K562 (cell line): ENCODE measurements at regions not wholly inside any gene's neighbourhood (a gene's known extent, or its start where the extent isn't known, plus 50 kb on each side); places are given as distances from the start of the nearest gene placed in this dataset.

Source experiments
- ATAC-seq: fragments of 200-7000 bp; cut with Tn5 transposase; 3 replicates; pipeline ENCODE4 v1.9.1; 2020; ENCODE audit warnings: moderate library complexity
- BruUV-seq: library from RNA; stranded (reverse); fragments of 400-500 nt; replicated peaks from 2 replicates; lab custom pipeline; 2021; lab: Mats Ljungman, UMichigan
- CTCF ChIA-PET: fragments of 300-600 bp; formaldehyde crosslinking; extraction: SDS; loops from one replicate; lab custom pipeline; 2021; ENCODE audit warnings: low intra/inter-chr PET ratio; lab: Yijun Ruan, JAX
- POLR2A ChIA-PET: fragments of 300-600, 350-650 bp; sonication (Branson Sonifier 250); formaldehyde crosslinking; extraction: SDS; loops from one replicate; lab custom pipeline; 2021; ENCODE audit warnings: antibody characterized with exemption, inconsistent platforms; lab: Yijun Ruan, JAX
- DNase-seq, 4 experiments: peaks; one replicate each; pipeline versions ENCODE4 v3.0.0 to v3.0.0-alpha.2; 2011 to 2018; ENCODE audit warnings: low spot score in 3 of 4, mixed read lengths in 3 of 4; ENCODE audit errors: extremely low read depth in 1 of 4
- FAIRE-seq: peaks from 2 replicates; lab custom pipeline; 2011; peaks lifted over from hg19 to GRCh38; lab: Jason Lieb, UNC
- H2AFZ ChIP-seq: 2 replicates; pipeline ENCODE4 v1.6.0; 2011; ENCODE audit warnings: low read depth, low read length, control low read depth, inconsistent platforms
- H3K27ac ChIP-seq: fragments of 200-600 bp; 3 replicates; pipeline ENCODE4 v1.8.0; 2011; ENCODE audit warnings: low read depth, mild to moderate bottlenecking, control low read depth, inconsistent platforms, low read length, moderate library complexity, mixed read lengths; ENCODE audit errors: extremely low read depth
- H3K27me3 ChIP-seq, 2 experiments: fragments of 300-600 bp in 1 of 2; 2 replicates in 1 of 2; 3 replicates in 1 of 2; pipeline versions ENCODE4 v1.6.0 to v1.8.0; 2011; ENCODE audit warnings: inconsistent platforms in 2 of 2, low read length in 2 of 2, mild to moderate bottlenecking in 1 of 2, mixed read lengths in 1 of 2, moderate library complexity in 1 of 2; ENCODE audit not compliant: control insufficient read depth in 2 of 2, insufficient read depth in 2 of 2
- H3K36me3 ChIP-seq: fragments of 300-600 bp; 3 replicates; pipeline ENCODE4 v1.8.0; 2011; ENCODE audit warnings: mild to moderate bottlenecking, low read length, inconsistent platforms; ENCODE audit not compliant: control insufficient read depth, insufficient read depth
- H3K4me1 ChIP-seq, 2 experiments: fragments of 200-600 bp in 1 of 2; replicated peaks in 1 of 2; 2 replicates in 1 of 2; 3 replicates in 1 of 2; pipeline versions ENCODE4 v1.5.1 to v1.8.0; 2011; ENCODE audit warnings: inconsistent platforms in 2 of 2, low read length in 2 of 2, mild to moderate bottlenecking in 1 of 2, mixed read lengths in 1 of 2, moderate library complexity in 1 of 2; ENCODE audit not compliant: control insufficient read depth in 2 of 2, insufficient read depth in 2 of 2
- H3K4me2 ChIP-seq: 2 replicates; pipeline ENCODE4 v1.6.1; 2011; ENCODE audit warnings: low read length, control low read depth, inconsistent platforms, mixed read lengths; ENCODE audit not compliant: insufficient read depth
- H3K4me3 ChIP-seq: fragments of 200-600 bp; sonication (generic), shearing (Covaris generic); 2 replicates; pipeline ENCODE4 v1.5.1; 2016; ENCODE audit warnings: control low read depth, inconsistent platforms
- H3K79me2 ChIP-seq: fragments of 200-600 bp; 3 replicates; pipeline ENCODE4 v1.8.0; 2011; ENCODE audit warnings: low read length, inconsistent platforms; ENCODE audit not compliant: control insufficient read depth, insufficient read depth
- H3K9ac ChIP-seq, 2 experiments: 2 replicates each; pipeline versions ENCODE4 v1.6.0 to v1.6.1; 2011; ENCODE audit warnings: low read depth in 2 of 2, low read length in 2 of 2, control low read depth in 1 of 2, inconsistent platforms in 1 of 2, mild to moderate bottlenecking in 1 of 2, mixed read lengths in 1 of 2; ENCODE audit not compliant: insufficient read depth in 1 of 2
- H3K9me1 ChIP-seq: one replicate; pipeline ENCODE4 v1.6.0; 2011; ENCODE audit warnings: inconsistent platforms, mild to moderate bottlenecking, low read length, moderate library complexity; ENCODE audit not compliant: control insufficient read depth, insufficient read depth
- H3K9me3 ChIP-seq: replicated peaks from 2 replicates; pipeline ENCODE4 v1.5.1; 2011; ENCODE audit warnings: low read depth, low read length, inconsistent platforms; ENCODE audit not compliant: control insufficient read depth, insufficient read depth
- H4K20me1 ChIP-seq: replicated peaks from 2 replicates; pipeline ENCODE4 v1.6.1; 2011; ENCODE audit warnings: low read length, inconsistent platforms, mixed read lengths; ENCODE audit not compliant: control insufficient read depth, insufficient read depth
- ELK3 ChIP-seq: fragments of 450-650 bp; formaldehyde crosslinking; IDR thresholded peaks from 2 replicates; pipeline ENCODE4 v1.4.0; 2020; ENCODE audit warnings: mild to moderate bottlenecking
- MLLT1 ChIP-seq, 2 experiments: fragments of 450-650 bp; IDR thresholded peaks; 2 replicates each; pipeline ENCODE4 v1.6.1; 2016
- RUNX1 ChIP-seq: sonication (generic); IDR thresholded peaks from 2 replicates; pipeline ENCODE4 v1.6.1; 2016; ENCODE audit warnings: antibody characterized with exemption, low read depth
- SRSF1 ChIP-seq: fragments of 200-400 bp; formaldehyde crosslinking; IDR thresholded peaks from 2 replicates; pipeline ENCODE4 v1.6.1; 2017; ENCODE audit warnings: mild to moderate bottlenecking, low read depth, low read length, moderate library complexity
- ZNF696 ChIP-seq: fragments of 250-450 bp; sonication (Bioruptor Pico); conservative IDR thresholded peaks from 2 replicates; pipeline ENCODE4 v1.4.0; 2020; ENCODE audit warnings: mild to moderate bottlenecking, moderate library complexity
- WGBS: fragments of 100-300 bp; shearing (Covaris generic); methylation state at CpG from one replicate; pipeline ENCODE4 v1.1.6; 2016; ENCODE audit warnings: low coverage, mixed read lengths; ENCODE audit not compliant: insufficient coverage; ENCODE audit errors: missing lambda C conversion rate; 5-methylcytosine and 5-hydroxymethylcytosine counted together
- in situ Hi-C: fragments of 300-500 bp; cut with MboI; formaldehyde crosslinking; loops from 4 replicates; pipeline ENCODE4 v1.15.0; 2018; ENCODE audit warnings: inconsistent platforms, mixed read lengths
- intact Hi-C: fragments of 100-400 bp; cut with micrococcal nuclease; formaldehyde crosslinking; loops from 2 replicates; pipeline ENCODE4 v1.14.2; 2022
- TF ChIP-seq, protein P1 (sequence below): sonication (generic); formaldehyde crosslinking; IDR thresholded peaks from 2 replicates; pipeline ENCODE4 v1.8.0; 2022; ENCODE audit warnings: mild to moderate bottlenecking, missing genetic modification reagents

DNA sequence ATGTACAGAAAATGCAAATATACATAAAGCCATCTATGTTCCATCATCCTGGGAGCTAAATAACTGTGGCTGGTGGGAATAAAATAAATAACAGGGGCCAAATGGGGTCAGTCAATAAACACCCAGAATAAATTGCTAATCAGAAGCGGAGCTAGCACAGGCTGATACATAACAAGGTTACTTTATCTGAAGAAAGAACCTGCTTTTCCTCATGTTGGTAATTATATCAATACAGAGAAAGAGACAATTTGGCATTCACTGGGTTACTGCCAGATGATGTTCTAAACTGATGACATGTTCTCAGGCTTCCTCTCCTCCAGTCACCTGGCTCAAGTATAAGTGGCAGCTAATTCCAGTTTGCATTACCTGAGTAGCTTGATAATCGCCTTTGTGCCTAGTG is 144.9 kb upstream of the CD180 start:
- no peak overlapping the region for H3K9ac ChIP-seq
- ATAC-seq, result no peak
- no peak overlapping the region for H3K4me3 ChIP-seq
- intact Hi-C loops (no loop called here), in situ Hi-C loops (no loop called here)
- FAIRE-seq, result no peak
- H3K27ac ChIP-seq, result no peak overlapping the region
- ChIA-PET CTCF (no interaction called here), POLR2A (no interaction called here)
- 4% methylated on average over 2 of the region's 2 CpGs for WGBS
- no peaks in the 10 kb centered on the region for H3K9me3 ChIP-seq
- no peaks in the 10 kb centered on the region for H3K36me3 ChIP-seq
- H3K9me1 ChIP-seq, result no peaks in the 10 kb centered on the region
- no peaks in the 10 kb centered on the region for H3K4me1 ChIP-seq
- H3K4me2 ChIP-seq, result no peak overlapping the region
- DNase-seq, result no peak
- no peak overlapping the region for H2AFZ ChIP-seq
- no peaks in the 10 kb centered on the region for H3K79me2 ChIP-seq
- no peaks in the 10 kb centered on the region for H3K27me3 ChIP-seq
- H4K20me1 ChIP-seq, result no peaks in the 10 kb centered on the region
- TF ChIP-seq MLLT1 (IDR thresholded peaks at IDR 0.05), result no peak
- no peak for TF ChIP-seq ZNF696
- no peak for TF ChIP-seq ELK3
- TF ChIP-seq, protein P1, sequence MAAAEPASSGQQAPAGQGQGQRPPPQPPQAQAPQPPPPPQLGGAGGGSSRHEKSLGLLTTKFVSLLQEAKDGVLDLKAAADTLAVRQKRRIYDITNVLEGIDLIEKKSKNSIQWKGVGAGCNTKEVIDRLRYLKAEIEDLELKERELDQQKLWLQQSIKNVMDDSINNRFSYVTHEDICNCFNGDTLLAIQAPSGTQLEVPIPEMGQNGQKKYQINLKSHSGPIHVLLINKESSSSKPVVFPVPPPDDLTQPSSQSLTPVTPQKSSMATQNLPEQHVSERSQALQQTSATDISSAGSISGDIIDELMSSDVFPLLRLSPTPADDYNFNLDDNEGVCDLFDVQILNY (CRISPR knock-in tag), result no peak
- no peak for TF ChIP-seq SRSF1
- no peak for TF ChIP-seq RUNX1
- BruUV-seq, result no TSS peak
